IMR-90 (cell line): ENCODE measurements at regions not wholly inside any gene's neighbourhood (a gene's known extent, or its start where the extent isn't known, plus 50 kb on each side); places are given as distances from the start of the nearest gene placed in this dataset.

Source experiments
- CTCF ChIP-seq: conservative IDR thresholded peaks from 2 replicates; pipeline ENCODE4 v1.5.1; 2012; ENCODE audit warnings: mild to moderate bottlenecking, low read depth, low read length, improper control_type of control experiment
- POLR2A ChIP-seq: IDR thresholded peaks from 2 replicates; pipeline ENCODE4 v1.6.1; 2012; ENCODE audit warnings: mild to moderate bottlenecking, low read depth, low read length
- RAD21 ChIP-seq: IDR thresholded peaks from 2 replicates; pipeline ENCODE4 v1.6.1; 2012; ENCODE audit warnings: low read length, improper control_type of control experiment

- TF ChIP-seq POLR2A (no peak), RAD21 (no peak), CTCF (no peak)
These were observed 1307.9 kb downstream of the UQCRFS1 start for GRCh38 chr19:27905074-27905473.
